Motor neuron (in vitro differentiated cells): ENCODE measurements at regions not wholly inside any gene's neighbourhood (a gene's known extent, or its start where the extent isn't known, plus 50 kb on each side); places are given as distances from the start of the nearest gene placed in this dataset.

Experiments used
- ATAC-seq, 8 experiments: fragments of 200-7000 bp; cut with Tn5 transposase; replicated peaks in 6 of 8; 2 replicates each; pipeline ENCODE4 v1.8.0; 2021; ENCODE audit warnings: mild to moderate bottlenecking in 8 of 8, moderate library complexity in 8 of 8
- H3K27ac ChIP-seq, 2 donors: fragments of 250-450 bp; sonication (Bioruptor Pico); 2 replicates each; pipeline ENCODE4 v1.9.0; 2021; ENCODE audit warnings: antibody characterized with exemption in 2 of 2, mild to moderate bottlenecking in 2 of 2, moderate library complexity in 1 of 2
- H3K4me1 ChIP-seq, 2 donors: fragments of 250-450 bp; sonication (Bioruptor Pico); replicated peaks in 1 of 2; 2 replicates each; pipeline ENCODE4 v1.6.1; 2021; ENCODE audit warnings: antibody characterized with exemption in 2 of 2, mild to moderate bottlenecking in 2 of 2, moderate library complexity in 1 of 2
- H3K4me3 ChIP-seq, 5 donors: fragments of 250-450 bp; sonication (Bioruptor Pico); 2 replicates each; pipeline ENCODE4 v1.9.0; 2021; ENCODE audit warnings: antibody characterized with exemption in 5 of 5, mild to moderate bottlenecking in 5 of 5, moderate library complexity in 4 of 5
- WGBS, 10 experiments: fragments of 450-650 bp; shearing (Covaris generic); methylation state at CpG; one replicate each; pipeline ENCODE4 v1.0.0; 2022; 5-methylcytosine and 5-hydroxymethylcytosine counted together
- in situ Hi-C, 9 experiments: fragments of 400-800 bp; cut with MboI; loops; one replicate each; pipeline ENCODE4 v1.15.0; 2021; ENCODE audit warnings: low sequenced_read_pairs in 9 of 9, low pct_unique_long_range_greater_than_20kb in 2 of 9; ENCODE audit not compliant: unreplicated experiment in 9 of 9

- no peak overlapping the region for H3K27ac ChIP-seq
- no peaks in the 10 kb centered on the region for H3K4me1 ChIP-seq
- no peak overlapping the region for H3K4me3 ChIP-seq
- in situ Hi-C loops, result no loop called here
- WGBS, 10 experiments, result 20 to 100% (median 77%) methylated on average over 1 to 11 of the region's 12 CpGs; no CpG with 5 or more reads in 1 of the 10 experiments
- no peak for ATAC-seq
Measured at GRCh38 chr6:1110941-1111349, 201.0 kb upstream of the FOXQ1 start.

GRCh38 chr6:1110164-1110563 lies 201.7 kb upstream of the FOXQ1 start:
- Histone ChIP-seq H3K27ac (no peak overlapping the region), H3K4me3 (no peak overlapping the region), H3K4me1 (no peaks in the 10 kb centered on the region)
- ATAC-seq, result no peak
- 78 to 100% (median 80%) methylated on average over 1 to 2 of the region's 2 CpGs; no CpG with 5 or more reads in 5 of the 10 experiments for WGBS, 10 experiments
- in situ Hi-C loops, result no loop called here

- Histone ChIP-seq H3K4me1 (no peaks in the 10 kb centered on the region), H3K27ac (no peak overlapping the region), H3K4me3 (no peak overlapping the region)
- in situ Hi-C loops, result no loop called here
- 75 to 100% (median 91%) methylated on average over 2 of the region's 2 CpGs; no CpG with 5 or more reads in 6 of the 10 experiments for WGBS, 10 experiments
- ATAC-seq, result no peak
Measured at GRCh38 chr6:1109134-1109533, 202.8 kb upstream of the FOXQ1 start.

- no peak for ATAC-seq
Measured at GRCh38 chr6:1108198-1108597, 203.7 kb upstream of the FOXQ1 start.

GRCh38 chr6:1107578-1107977 lies 204.3 kb upstream of the FOXQ1 start:
- ATAC-seq, result no peak
- WGBS, 10 experiments, result 50 to 100% (median 60%) methylated on average over 1 to 2 of the region's 4 CpGs; no CpG with 5 or more reads in 6 of the 10 experiments
- in situ Hi-C loops, result no loop called here

More at GRCh38 chr6:1108198-1108597, 203.7 kb upstream of the FOXQ1 start:
- in situ Hi-C loops, result no loop called here
- H3K4me3 ChIP-seq, result no peak overlapping the region
- H3K27ac ChIP-seq, result no peak overlapping the region
- no peaks in the 10 kb centered on the region for H3K4me1 ChIP-seq
- 67 to 100% (median 70%) methylated on average over 1 to 6 of the region's 8 CpGs; no CpG with 5 or more reads in 7 of the 10 experiments for WGBS, 10 experiments

GRCh38 chr6:1105833-1106400 lies 206.0 kb upstream of the FOXQ1 start:
- Histone ChIP-seq H3K4me1 (no peaks in the 10 kb centered on the region), H3K4me3 (no peak overlapping the region), H3K27ac (no peak overlapping the region)
- no peak for ATAC-seq
- 20 to 92% (median 68%) methylated on average over 1 to 6 of the region's 7 CpGs; no CpG with 5 or more reads in 1 of the 10 experiments for WGBS, 10 experiments
- in situ Hi-C loops, result no loop called here

More at GRCh38 chr6:1107578-1107977, 204.3 kb upstream of the FOXQ1 start:
- Histone ChIP-seq H3K4me3 (no peak overlapping the region), H3K4me1 (no peaks in the 10 kb centered on the region), H3K27ac (no peak overlapping the region)

GRCh38 chr6:1104988-1105670 lies 206.8 kb upstream of the FOXQ1 start:
- H3K4me3 ChIP-seq, result no peak overlapping the region
- in situ Hi-C loops, result no loop called here
- no peak for ATAC-seq
- no peaks in the 10 kb centered on the region for H3K4me1 ChIP-seq
- 0 to 75% (median 54%) methylated on average over 1 to 8 of the region's 8 CpGs; no CpG with 5 or more reads in 2 of the 10 experiments for WGBS, 10 experiments
- H3K27ac ChIP-seq, result no peak overlapping the region

GRCh38 chr6:1103945-1104623 lies 207.8 kb upstream of the FOXQ1 start:
- in situ Hi-C loops, result no loop called here

GRCh38 chr6:1103021-1103420 lies 208.9 kb upstream of the FOXQ1 start:
- H3K27ac ChIP-seq, result no peak overlapping the region
- in situ Hi-C loops, result no loop called here
- WGBS, 10 experiments, result 10 to 100% (median 89%) methylated on average over 1 to 8 of the region's 8 CpGs; no CpG with 5 or more reads in 1 of the 10 experiments
- H3K4me1 ChIP-seq, result no peaks in the 10 kb centered on the region
- no peak for ATAC-seq
- H3K4me3 ChIP-seq, result no peak overlapping the region

More at GRCh38 chr6:1103945-1104623, 207.8 kb upstream of the FOXQ1 start:
- Histone ChIP-seq H3K4me1 (no peaks in the 10 kb centered on the region), H3K4me3 (no peak overlapping the region), H3K27ac (no peak overlapping the region)
- 11 to 68% (median 58%) methylated on average over 4 to 7 of the region's 7 CpGs; no CpG with 5 or more reads in 5 of the 10 experiments for WGBS, 10 experiments
- no peak for ATAC-seq

- Histone ChIP-seq H3K27ac (no peak overlapping the region), H3K4me3 (no peak overlapping the region), H3K4me1 (no peaks in the 10 kb centered on the region)
- in situ Hi-C loops, result no loop called here
- 20 to 78% (median 60%) methylated on average over 1 to 7 of the region's 8 CpGs; no CpG with 5 or more reads in 1 of the 10 experiments for WGBS, 10 experiments
- no peak for ATAC-seq
Measured at GRCh38 chr6:1100269-1100668, 211.6 kb upstream of the FOXQ1 start.

- peak in 1 of 8 experiments; percentile 57 for ATAC-seq
- H3K4me3 ChIP-seq, result no peak overlapping the region
- no peaks in the 10 kb centered on the region for H3K4me1 ChIP-seq
- WGBS, 10 experiments, result 42 to 100% (median 86%) methylated on average over 1 to 9 of the region's 9 CpGs
- in situ Hi-C loops, result no loop called here
- H3K27ac ChIP-seq, result no peak overlapping the region
Measured at GRCh38 chr6:1099264-1099663, 212.6 kb upstream of the FOXQ1 start.

GRCh38 chr6:1096967-1097765 lies 214.7 kb upstream of the FOXQ1 start:
- in situ Hi-C loops, result no loop called here
- 20 to 79% (median 68%) methylated on average over 1 to 5 of the region's 11 CpGs; no CpG with 5 or more reads in 3 of the 10 experiments for WGBS, 10 experiments

More at GRCh38 chr6:1096967-1097765, 214.7 kb upstream of the FOXQ1 start:
- no peak for ATAC-seq
- Histone ChIP-seq H3K4me1 (no peaks in the 10 kb centered on the region), H3K27ac (no peak overlapping the region), H3K4me3 (no peak overlapping the region)
